Astrocyte (in vitro differentiated cells and primary cell): ENCODE measurements at regions not wholly inside any gene's neighbourhood (a gene's known extent, or its start where the extent isn't known, plus 50 kb on each side); places are given as distances from the start of the nearest gene placed in this dataset.

Source experiments
- EZH2 ChIP-seq: IDR thresholded peaks from 2 replicates; pipeline ENCODE4 v1.6.1; 2012; ENCODE audit warnings: mild to moderate bottlenecking, low read length, inconsistent platforms; ENCODE audit not compliant: insufficient read depth
- TF ChIP-seq, protein P1 (sequence below): IDR thresholded peaks from 2 replicates; pipeline ENCODE4 v1.5.1; 2011; ENCODE audit warnings: low read depth, mild to moderate bottlenecking, inconsistent platforms, low read length, moderate library complexity; ENCODE audit not compliant: insufficient read depth

DNA sequence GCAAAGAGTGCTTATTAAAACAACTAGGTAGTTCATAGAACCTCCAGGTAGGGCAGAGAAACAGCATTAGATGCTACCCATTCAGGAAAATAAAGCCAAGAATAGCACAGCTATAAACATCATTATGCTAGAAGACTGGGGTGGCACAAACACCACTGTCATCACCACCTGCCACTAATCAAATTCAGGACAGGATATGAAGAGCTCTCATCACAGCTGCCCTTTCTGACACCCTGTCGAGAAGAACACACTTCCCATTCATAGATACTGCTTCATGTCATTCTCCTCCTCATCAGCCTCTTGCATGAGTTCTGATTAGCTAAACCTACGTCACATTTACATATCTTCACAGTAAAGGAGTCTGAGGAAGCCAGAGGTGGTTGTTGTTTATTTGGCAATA lies 692.3 kb upstream of the HS3ST1 start:
- TF ChIP-seq, protein P1, sequence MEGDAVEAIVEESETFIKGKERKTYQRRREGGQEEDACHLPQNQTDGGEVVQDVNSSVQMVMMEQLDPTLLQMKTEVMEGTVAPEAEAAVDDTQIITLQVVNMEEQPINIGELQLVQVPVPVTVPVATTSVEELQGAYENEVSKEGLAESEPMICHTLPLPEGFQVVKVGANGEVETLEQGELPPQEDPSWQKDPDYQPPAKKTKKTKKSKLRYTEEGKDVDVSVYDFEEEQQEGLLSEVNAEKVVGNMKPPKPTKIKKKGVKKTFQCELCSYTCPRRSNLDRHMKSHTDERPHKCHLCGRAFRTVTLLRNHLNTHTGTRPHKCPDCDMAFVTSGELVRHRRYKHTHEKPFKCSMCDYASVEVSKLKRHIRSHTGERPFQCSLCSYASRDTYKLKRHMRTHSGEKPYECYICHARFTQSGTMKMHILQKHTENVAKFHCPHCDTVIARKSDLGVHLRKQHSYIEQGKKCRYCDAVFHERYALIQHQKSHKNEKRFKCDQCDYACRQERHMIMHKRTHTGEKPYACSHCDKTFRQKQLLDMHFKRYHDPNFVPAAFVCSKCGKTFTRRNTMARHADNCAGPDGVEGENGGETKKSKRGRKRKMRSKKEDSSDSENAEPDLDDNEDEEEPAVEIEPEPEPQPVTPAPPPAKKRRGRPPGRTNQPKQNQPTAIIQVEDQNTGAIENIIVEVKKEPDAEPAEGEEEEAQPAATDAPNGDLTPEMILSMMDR = no peak
- TF ChIP-seq EZH2 = no peak
